ENCODE measurements at regions not wholly inside any gene's neighbourhood (a gene's known extent, or its start where the extent isn't known, plus 50 kb on each side); places are given as distances from the start of the nearest gene placed in this dataset.

DNA sequence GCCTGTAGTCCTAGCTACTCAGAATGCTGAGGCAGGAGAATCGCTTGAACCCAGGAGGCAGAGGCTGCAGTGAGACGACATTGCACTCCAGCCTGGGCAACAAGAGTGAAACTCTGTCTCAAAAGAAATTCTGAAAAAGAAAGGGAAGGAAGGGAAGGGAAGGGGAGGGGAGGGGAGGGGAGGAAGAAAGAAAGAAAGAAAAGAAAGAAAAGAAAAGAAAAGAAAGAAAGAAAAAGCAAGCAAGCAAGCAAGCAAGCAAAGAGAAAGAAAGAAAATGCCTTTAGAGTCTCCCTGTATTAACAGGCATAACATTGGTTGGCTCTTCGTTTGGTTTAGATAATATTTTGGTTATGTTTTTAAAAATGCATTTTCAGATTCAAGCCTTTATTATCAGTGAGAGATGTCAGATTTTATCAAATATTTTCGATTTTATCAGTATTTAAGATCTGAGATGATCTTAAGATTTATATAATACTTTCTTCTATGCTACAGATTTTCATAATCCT, 281.1 kb downstream of the NPIPA8 start:
- no peak for DNase-seq (ENCODE audit: low spot score)

DNA sequence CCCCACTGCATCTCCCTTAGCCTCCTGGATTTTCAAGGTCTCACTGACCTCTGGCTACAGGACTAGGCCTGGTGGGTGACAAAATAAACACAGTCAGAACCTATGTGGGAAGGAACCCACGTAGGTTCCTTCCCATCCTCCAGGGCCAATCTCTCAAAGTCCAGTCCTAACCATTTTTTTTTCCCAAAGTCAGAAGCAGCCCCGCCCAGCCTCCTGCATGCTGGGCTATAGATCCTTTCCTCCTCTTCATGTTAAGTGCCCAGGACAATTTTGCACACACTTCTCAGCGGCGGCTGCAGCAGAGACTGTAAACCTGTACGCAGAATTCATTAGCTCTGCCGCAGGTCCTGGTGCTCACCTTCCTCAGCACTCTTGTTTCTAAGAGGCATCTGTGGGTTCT, 285.8 kb downstream of the NPIPA8 start:
- no peak for DNase-seq (ENCODE audit: low spot score)

DNA sequence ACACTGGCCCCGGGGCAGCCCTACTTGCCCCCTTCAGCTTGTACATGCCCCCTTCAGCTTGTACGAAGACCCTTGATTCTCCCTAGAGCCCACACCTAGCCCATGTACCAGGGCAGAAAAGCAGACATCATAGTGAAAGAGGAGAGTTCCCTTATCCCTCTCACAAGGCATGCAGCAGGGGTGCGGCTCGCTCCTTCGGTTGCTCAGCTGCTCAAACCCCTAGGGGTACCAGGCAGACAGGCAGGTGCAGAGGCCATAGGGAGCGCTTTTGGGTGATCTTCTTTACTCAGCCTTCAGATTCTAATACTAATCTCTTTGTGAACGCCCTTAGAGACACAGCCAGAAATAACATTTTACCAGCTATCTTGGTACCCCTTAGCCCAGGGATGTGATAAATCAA, 286.3 kb downstream of the NPIPA8 start:
- no peak for DNase-seq (ENCODE audit: low spot score)

DNA sequence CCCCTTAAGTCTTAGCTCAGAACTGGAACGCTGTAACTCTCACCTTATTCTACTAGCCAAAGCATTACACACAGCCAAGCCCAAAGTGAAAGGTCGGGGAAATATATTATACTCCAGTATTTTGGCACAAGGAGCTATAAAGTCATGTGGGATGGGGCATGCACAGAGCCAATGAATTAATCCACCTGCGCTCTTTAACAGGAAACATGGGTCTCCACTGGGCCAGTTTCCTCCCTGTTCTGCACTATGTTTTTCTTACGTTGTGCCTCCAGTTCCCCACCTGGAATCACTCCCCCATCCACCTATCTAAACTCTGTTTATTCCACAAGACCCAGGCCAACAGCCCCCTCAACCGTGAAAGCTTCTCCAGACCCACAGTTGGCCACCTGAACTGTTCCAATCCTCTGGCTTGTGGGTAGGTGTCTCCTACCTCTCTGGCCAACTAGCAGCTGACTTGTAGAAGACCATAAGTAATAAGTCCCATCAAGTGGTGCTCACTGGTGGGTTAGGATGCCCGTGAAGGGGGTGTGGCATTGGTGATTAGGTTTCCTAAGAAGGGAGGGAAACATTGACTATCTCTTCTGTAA, 286.9 kb downstream of the NPIPA8 start:
- no peak for DNase-seq (ENCODE audit: low spot score)

DNA sequence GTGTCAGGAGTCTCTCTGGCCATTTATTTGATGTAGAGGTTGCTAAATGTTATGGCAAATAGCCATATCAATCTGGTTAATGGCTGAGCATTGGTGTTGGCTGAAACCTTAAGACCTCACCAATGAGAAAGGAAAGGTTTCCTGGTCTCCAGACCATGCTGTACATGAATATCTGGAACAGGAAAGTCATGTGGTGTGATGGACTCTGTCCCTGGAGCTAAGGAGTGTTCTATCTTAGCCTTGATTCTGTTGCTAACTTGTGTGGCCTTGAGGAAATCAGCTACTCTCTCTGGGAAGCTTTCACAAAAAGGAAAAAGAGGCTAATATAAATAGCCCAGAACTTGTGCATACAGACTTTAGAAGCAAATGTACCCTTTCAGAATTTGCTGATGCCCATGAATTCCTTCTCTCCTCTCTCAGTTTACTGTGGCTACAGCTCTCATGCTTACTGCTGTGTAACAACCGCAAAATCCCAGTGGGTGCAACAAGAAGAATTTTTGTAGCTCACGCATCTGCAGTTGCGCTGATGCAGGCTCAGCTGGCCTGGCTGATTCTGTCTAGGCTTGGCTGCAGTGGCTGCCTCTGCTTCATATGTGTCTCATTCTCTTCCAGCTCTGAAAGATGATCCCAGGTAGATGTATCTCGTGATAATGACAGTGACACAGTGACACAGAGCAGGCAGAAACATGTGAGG, 287.5 kb downstream of the NPIPA8 start:
- DNase-seq (ENCODE audit: low spot score) = no peak

DNA sequence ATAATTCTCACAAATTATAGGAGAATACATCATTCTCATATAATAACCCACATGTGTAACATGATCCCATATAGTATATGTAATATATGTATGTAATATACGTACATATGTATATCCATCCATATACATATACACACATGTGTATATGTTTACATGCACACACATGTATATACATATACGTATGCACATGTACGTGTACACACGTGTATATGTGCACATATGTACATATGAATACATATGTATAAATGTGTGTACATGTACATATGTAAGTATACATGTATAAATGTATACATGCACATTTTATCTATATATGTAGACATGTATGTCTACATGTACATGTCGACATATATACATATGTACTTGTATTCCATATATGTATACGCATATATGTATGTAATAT, 288.8 kb downstream of the NPIPA8 start:
- no peak for DNase-seq (ENCODE audit: low spot score)

DNA sequence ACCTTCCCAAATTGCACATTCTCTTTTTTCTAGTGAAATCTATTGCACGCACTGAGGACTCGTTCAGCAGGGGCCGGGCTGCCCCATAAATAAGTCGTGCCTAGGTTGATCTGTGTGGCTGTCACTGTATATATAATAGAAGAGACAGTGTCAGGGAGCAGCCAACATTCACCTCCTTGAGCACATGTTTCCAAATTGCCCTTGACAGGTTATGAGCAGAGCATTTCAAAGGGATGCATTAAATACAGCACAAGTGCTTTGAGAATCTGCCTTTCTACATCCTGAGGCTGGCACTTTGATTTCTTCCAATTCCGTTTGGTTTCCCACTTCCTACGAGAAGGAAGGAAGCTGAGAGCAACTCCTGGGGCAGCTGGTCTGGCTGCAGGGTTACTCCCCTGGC, 291.2 kb downstream of the NPIPA8 start:
- no peak for DNase-seq (ENCODE audit: low spot score)

DNA sequence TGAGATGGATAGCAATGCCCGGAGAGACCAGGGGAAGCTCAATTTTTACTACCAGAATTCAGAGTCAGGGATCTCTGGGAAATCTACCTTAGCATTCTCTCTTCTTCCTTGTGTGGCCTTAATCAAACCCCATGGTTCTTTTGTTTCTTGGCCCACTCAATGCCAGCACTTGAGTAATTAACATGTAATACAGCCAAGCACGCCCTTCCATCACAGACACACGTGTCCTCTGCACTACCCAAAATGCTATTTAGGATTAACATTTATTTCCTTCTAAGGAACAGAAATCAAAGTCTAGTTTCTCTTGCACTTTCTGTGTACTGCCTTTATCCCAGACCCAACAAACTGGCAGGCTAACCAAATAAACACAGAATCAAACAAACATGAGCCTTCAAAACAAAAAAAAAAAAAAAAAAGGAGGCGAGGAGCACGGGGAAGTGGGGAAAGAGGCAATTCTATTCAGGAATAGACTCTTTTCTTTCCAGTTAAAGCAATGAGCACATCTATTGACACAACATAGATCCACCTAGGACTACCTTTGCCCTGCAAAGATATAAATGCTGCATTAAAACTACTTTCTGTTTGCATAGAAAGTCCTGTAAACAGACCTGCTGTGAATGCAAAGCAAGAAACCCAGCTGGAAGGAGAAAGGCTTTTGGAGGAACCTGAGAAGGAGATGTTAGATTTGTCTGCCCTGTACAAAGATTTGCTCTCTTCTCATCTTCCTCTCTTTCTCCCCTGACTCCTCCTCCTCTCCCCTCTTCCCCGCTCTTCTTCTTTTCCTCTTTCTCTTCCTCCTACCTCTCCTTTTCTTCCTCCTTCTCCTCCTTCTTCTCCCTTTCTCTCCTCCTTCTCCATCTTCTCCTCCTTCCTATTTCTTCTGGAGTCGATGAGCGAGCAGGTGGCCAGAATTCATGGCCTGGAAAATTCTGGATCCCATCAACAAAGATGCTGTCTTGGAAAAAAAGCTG, 294.4 kb downstream of the NPIPA8 start:
- DNase-seq (ENCODE audit: low spot score) = no peak

DNA sequence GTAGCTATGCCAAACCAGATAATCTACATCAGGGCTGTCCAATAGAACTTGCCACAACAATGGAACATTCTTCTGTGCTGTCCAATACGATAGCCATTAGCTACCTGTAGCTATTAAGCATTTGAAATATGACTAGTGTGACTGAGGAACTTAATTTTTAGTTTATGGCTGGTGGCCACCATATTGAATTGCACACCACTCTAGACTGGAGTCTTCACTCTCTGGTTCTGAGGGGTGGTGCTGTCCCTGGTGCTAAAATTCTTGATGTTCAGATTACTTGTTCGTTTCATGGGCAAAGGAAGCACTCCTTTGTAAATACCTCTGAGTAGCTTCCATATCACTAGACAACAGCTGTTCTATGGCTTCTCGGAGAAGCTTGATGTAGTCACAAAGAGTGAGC, 296.6 kb downstream of the NPIPA8 start:
- no peak for DNase-seq (ENCODE audit: low spot score)

DNA sequence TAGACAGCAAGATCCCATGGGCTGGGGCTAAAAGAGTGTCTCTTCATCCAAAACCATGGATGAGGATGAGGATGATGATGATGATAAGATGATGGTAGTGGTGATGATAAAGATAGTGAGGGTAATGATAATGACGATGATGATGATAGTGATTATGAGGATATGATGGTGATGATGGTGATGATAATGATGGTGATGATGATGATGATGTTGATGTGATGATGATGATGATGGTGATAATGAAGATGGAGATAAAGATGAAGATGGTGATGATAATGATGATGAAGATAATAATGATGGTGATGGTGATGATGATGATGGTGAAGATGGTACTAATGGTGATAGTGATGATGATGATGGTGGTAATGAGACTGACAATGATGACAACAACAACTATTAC, 299.5 kb downstream of the NPIPA8 start:
- no peak for DNase-seq (ENCODE audit: low spot score)

DNA sequence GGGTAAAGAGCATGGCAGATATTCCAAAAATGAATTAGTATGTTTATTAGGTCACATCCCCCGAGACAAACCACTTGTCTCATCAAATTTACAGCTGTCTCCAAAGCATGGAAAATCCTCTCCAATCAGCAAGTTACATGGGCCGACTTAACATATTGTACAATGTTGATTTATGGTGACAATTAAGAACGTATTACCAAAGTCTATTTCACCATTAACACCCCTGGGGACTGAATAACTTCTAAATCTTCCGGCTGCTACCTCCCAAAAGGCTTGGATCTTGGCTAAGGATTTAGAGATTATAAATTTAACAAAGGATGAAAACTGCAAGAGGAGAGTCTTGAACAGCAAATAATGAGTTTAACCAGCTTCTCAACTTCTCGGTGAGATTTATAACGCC, 311.9 kb downstream of the NPIPA8 start:
- DNase-seq (ENCODE audit: low spot score) = no peak

DNA sequence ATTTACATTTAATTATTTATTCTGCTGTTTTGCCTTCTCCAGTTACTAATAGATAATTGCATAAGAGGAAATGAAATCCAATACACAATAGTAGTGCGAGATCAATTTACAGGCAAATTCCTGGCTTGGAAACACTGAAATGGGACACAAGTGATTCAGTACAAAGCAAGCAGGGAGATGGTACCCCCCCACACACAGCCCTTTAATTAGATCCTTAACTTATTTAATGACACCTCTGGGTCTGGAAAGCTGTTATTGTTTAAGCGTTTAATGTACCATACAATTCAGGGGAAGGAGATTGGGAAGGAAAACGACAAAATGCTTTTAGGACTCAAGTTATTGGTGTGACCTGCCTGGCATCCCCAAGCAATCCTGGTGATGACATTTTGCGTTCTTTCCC, 318.2 kb downstream of the NPIPA8 start:
- DNase-seq (ENCODE audit: low spot score) = no peak

DNA sequence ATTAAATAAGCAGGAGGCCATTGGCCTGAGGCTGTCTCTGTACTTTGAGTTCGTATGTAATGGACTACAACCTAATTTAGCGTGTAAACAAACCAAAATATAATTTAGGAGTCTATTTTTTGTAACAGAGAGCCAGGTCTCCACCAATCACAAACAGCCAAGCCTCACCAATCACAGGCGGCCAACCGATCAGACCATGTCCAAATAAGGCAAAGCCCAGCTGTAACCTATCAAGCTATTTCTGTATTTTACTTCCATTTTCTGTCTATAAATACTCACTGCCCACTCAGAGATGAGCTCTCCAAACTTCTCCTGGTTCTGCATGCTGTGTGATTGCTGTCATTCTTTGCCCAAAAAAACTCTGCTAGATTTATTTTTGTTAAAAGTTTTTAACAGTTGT, 322.7 kb downstream of the NPIPA8 start:
- DNase-seq (ENCODE audit: low spot score) = no peak

DNA sequence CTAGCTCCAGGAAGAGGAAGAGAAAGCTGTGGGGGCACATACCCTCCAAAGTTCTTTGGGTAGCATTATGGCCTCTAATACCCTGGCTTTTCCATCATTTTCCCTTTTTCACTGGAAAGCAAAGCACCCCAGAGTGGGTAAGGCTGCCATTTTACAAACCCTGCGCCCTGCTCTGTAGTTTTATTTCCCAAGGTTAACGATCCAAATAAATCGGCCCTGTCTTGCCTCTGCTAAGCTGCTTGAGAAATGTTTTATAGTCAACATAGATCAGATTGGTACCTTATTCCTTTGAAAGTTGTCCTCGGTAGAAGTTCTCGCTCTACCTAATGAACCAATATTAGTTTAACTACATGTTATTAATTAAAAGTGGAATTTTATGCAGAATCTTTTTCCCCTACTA, 328.2 kb downstream of the NPIPA8 start:
- no peak for DNase-seq (ENCODE audit: low spot score)

DNA sequence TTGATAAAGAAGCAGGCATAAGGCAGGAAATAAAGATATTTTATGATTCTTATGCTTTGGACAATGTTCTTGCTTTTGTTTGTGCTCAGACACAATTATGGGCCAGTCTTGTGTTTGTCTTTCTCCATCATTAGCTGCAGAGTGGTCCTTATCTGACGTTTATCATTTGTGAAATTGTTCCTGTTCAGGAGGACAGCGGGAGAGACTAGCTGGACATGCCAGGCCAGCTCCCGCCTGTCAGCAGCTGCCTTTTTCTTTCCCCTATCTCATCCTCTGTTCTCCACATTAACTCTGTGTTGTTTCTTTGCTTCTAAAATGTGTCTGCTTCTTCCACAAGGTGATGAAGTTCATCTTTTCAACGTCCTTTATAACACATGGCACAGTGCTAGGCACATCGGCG, 333.5 kb downstream of the NPIPA8 start:
- DNase-seq (ENCODE audit: low spot score) = no peak

DNA sequence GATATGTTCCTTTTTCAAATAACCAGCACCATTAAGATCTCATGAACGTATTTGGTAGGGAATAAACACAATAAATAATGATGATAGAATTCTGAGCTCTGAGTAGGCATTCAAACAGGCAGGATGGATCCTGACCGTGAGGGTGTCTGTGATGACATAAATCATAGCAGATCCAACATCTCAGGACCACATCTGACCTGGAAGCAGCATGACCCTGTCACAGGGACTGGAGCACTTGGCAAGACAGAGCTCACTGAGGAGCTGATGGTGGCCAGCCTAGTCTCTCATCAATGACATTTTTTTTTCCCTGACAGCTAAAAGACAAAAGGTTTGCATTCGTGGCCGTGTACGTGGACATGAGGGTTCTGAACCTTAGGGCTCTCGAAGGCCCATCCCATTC, 337.5 kb downstream of the NPIPA8 start:
- DNase-seq (ENCODE audit: low spot score) = no peak

DNA sequence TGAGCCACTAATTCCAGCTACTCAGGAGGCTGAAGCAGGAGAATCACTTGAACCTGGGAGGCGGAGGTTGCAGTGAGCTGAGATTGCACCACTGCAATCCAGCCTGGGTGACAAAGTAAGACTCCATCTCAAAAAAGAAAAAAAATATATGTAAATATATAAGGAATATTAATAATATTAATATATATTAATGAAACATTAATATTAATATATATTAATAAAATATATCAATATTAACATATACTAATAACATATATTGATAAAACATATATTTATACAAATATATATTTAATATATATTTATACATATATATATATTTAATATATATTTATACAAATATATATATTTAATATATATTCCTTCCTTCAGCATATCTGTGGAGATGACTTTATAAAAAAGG, 338.0 kb downstream of the NPIPA8 start:
- no peak for DNase-seq (ENCODE audit: low spot score)

DNA sequence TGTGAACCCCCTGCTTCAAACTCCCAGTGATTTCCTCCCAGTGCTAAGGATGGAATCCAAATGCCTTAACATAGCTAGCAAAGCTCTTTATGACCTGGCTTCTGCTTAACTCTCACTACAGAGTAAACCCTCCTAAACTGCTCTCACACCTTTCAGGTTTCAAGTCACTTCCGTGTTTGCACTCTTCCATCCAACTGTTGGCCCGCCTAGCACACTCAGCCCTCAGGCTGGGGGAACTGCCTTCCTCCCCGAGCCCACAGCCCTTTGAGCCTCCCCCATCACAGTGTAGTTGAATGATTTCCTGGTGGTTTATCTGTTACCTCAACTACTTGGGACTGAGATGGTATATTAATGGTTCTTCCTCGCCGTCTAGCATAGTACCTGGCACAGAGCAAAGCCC, 342.5 kb downstream of the NPIPA8 start:
- DNase-seq (ENCODE audit: low spot score) = no peak

DNA sequence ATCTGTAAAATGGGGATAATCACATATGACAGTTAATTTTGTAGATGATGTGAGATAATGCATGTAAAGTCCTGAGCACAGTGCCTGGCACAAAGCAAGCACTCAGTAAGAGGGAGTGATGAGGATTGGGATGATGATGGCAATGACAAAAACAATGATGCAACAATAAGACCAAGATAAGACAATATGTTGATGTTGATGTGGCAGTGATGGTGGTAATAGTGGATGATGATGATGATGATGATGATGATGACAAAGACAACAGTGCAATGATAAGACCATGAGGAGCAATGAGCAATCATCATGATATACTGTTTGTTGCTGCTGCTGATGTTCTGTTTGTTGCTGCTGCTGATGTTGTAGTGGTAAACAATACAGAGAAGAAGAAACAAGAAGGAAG, 344.1 kb downstream of the NPIPA8 start:
- DNase-seq (ENCODE audit: low spot score) = no peak

DNA sequence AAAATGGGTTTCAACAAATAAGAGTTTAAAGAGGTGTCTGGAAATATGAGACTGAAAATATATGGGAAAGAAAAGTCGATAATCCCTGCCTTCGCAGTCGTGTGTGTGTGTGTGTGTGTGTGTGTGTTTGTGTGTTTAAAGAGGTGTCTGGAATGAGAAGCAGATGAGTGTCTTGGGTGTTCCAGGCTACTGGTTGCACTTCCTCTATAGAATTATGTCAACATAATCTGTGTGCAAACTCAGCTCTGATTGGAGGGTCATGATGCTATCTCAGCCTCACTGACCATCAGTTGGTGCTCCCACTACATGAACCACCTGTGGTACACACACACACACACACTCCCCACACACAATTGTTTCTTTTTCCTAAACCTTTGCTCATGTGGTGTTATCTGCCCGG, 347.3 kb downstream of the NPIPA8 start:
- no peak for DNase-seq (ENCODE audit: low spot score)

DNA sequence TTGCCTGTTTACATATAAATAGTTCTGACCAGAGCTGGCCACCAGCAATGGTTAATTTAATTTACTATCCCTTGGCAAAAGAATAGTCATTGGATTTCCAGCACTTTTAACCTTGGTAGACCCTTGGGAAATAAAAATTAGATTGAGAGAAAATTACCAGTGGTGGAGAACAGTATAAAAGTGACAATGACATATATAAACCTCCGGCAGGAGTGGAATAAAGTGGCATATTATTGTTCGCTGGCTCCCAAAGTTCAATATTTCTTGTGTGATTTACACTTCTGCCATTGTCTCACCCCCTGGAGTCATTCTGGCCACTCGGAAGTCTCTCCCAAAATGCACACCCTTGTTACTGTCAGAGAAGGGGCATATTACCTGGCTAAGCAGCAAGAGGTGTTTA, 347.7 kb downstream of the NPIPA8 start:
- no peak for DNase-seq (ENCODE audit: low spot score)

DNA sequence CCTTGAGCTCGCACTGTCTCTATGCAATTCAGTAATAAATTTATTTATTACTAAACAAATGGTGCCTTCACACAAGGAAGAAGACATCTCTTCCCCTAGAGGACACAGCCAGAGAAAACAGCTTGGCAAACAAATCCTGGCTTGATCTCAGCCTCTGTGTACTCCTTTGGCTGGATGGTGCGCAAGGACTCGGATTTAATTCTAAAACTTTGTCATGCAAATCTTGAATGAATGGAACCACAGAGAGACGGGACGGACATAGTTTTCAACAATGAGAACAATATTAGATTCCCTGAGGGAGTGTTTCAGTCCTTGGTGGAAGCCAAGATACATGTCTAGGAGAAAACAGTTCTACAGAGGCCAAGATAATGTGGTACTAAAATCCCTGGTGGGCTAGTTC, 349.5 kb downstream of the NPIPA8 start:
- DNase-seq (ENCODE audit: low spot score) = no peak

DNA sequence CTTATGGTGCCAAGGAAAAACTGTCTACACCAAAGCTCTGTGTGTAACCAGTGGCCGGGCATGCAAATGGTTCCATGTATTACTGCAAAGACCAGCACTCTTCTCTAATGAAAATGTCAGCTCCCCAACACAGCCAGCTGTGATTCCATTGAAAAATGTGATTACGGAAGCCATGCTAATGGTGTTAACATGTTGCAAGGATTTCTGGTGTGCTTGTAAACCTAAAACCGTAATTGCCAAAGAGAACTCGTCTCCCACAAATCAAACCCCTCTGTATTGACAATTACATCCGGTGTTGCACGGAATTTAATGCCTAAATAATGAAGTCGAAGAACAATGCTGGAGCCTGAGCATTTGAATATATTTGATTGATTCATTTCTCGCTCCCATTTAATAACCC, 351.7 kb downstream of the NPIPA8 start:
- no peak for DNase-seq (ENCODE audit: low spot score)
